SJSA1 (cell line): ENCODE measurements at regions not wholly inside any gene's neighbourhood (a gene's known extent, or its start where the extent isn't known, plus 50 kb on each side); places are given as distances from the start of the nearest gene placed in this dataset.
"Not testable (repeated sequence)": the region's sequence is repeated elsewhere in the genome, so short reads cannot be mapped to it uniquely, and the experiment has no call there.

Source experiments
- DNase-seq, 2 experiments: peaks; one replicate each; pipeline ENCODE4 v3.0.0-alpha.2; 2015 to 2020; ENCODE audit warnings: low spot score in 2 of 2, low read depth in 1 of 2
- H3K27ac ChIP-seq: fragments of 250-450 bp; sonication (Bioruptor Pico); 2 replicates; pipeline ENCODE4 v1.5.1; 2020; ENCODE audit warnings: mild to moderate bottlenecking, moderate library complexity
- H3K27me3 ChIP-seq: fragments of 250-450 bp; sonication (Bioruptor Pico); replicated peaks from 2 replicates; pipeline ENCODE4 v1.5.1; 2020; ENCODE audit warnings: mild to moderate bottlenecking, moderate library complexity
- H3K36me3 ChIP-seq: fragments of 250-450 bp; sonication (Bioruptor Pico); 2 replicates; pipeline ENCODE4 v1.5.1; 2020; ENCODE audit warnings: mild to moderate bottlenecking
- H3K4me1 ChIP-seq: fragments of 250-450 bp; sonication (Bioruptor Pico); replicated peaks from 2 replicates; pipeline ENCODE4 v1.6.1; 2021; ENCODE audit warnings: mild to moderate bottlenecking
- H3K4me3 ChIP-seq: fragments of 250-450 bp; sonication (Bioruptor Pico); 2 replicates; pipeline ENCODE4 v1.5.1; 2020; ENCODE audit warnings: mild to moderate bottlenecking
- H3K9me3 ChIP-seq: fragments of 250-450 bp; sonication (Bioruptor Pico); replicated peaks from 2 replicates; pipeline ENCODE4 v1.5.1; 2020; ENCODE audit warnings: mild to moderate bottlenecking

DNA sequence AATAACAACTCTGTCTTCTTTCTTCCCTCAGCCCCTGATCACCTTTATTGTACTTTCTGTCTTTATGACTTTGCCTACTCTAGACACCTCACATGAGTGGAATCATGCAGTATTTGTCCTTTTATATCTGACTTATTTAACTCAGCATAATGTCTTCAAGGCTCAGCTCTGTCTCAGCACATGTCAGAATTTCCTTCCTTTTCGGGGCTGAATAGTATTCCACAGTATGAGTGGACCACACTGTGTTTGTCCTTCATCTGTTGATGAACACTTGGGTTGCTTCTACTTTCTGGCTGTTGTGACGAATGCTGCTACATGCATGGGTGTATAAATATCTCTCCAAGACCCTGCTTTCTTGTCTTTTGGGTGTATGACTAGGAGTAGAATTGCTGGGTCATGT, 117.6 kb downstream of the KIF26A start:
- H3K36me3 ChIP-seq: no peaks in the 10 kb centered on the region
- no peak overlapping the region for H3K27ac ChIP-seq
- H3K27me3 ChIP-seq: peaks cover 5% of the 10 kb centered on the region; the same call in 1 of the 2 replicates
- H3K9me3 ChIP-seq: no peaks in the 10 kb centered on the region
- no peak overlapping the region for H3K4me3 ChIP-seq
- no peak for DNase-seq
- no peaks in the 10 kb centered on the region for H3K4me1 ChIP-seq

DNA sequence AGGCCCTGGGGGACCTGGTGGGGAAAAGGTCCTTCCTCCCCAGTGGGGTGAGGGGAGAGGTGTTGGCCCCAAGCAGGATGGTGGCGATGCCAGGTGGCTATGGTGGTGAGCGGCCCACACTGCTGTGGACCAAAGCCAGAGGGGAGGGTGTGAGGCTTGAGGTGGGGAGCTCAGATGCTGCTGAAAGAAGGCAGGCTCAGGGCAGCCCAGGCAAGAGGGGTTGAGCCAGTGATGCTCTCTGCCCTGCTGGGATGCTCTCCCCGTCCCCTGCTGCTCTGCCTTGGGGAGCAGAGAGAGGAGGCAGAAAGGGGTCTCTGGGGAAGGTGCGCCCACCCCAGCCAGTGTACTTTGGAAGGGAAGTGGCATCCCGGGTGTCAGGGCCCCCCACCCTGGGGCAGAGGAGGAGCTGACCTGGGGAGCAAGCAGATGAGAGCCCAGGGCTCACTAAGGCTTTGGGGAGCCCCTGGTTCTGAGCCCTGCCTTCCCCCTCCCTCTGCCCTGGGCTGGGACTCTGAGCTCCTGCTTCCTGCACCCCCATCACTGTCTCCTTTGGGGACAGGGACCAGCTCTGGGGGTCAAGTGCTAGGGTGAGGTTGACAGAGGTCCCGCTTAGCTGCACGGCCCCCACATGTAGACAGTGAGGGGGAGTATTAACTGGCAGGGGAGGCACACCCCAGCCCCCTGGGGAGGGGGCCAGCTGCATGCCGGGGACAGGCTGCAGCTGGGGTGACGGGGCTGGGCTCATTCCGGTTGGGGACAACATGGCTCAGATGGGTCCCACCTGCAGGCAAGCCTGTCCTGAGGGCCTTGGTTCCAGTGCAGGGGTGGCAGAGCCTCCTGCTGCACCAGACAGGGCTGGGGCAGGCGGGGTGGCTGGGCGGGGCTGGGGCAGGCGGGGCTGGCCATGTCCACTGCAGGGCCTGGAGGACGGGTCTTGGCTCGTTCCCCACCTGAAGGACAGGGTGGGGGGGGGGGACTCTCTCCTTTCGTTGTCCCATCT, 124.4 kb downstream of the KIF26A start:
- DNase-seq: no peak
- peaks cover 8% of the 10 kb centered on the region; the same call in 1 of the 2 replicates for H3K27me3 ChIP-seq
- no peaks in the 10 kb centered on the region for H3K9me3 ChIP-seq
- no peaks in the 10 kb centered on the region for H3K4me1 ChIP-seq
- no peak overlapping the region for H3K4me3 ChIP-seq
- H3K27ac ChIP-seq: no peak overlapping the region
- H3K36me3 ChIP-seq: no peaks in the 10 kb centered on the region

DNA sequence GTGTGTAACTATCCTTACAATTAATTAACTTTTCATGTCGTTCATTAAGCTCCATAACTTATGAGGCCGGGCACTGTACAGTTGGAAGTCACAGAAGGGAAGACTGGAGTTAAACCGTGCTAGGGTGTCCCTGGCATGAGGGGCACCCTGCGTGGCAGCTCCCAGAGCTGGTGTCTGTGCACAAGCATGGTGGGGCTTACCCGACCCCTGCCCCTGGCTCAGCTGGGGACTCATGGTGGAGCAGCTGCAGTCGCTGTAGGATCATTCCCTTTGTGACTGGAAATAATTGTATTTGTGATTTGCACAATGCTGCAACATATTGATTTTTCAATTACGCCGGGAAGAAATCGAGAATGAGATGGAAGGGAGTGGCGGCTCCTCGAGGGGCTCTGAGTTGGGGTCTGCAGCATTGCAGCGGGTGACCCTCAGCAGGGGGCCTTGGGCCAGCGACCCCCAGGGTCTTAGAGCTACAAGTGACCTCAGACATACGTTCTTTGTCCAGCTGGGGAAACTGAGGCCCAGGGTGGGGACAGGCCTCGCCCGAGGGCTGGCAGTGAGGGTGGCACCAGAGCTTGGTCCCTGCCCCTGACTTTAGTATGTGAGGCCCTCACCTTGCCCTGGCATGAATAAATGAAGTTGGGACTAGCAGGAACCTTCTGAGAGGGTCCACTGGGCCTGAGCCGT, 125.4 kb downstream of the KIF26A start:
- Histone ChIP-seq H3K27ac (no peak overlapping the region), H3K4me1 (no peaks in the 10 kb centered on the region), H3K27me3 (peaks cover 8% of the 10 kb centered on the region; the same call in 1 of the 2 replicates), H3K4me3 (no peak overlapping the region), H3K36me3 (no peaks in the 10 kb centered on the region), H3K9me3 (no peaks in the 10 kb centered on the region)
- DNase-seq: no peak

DNA sequence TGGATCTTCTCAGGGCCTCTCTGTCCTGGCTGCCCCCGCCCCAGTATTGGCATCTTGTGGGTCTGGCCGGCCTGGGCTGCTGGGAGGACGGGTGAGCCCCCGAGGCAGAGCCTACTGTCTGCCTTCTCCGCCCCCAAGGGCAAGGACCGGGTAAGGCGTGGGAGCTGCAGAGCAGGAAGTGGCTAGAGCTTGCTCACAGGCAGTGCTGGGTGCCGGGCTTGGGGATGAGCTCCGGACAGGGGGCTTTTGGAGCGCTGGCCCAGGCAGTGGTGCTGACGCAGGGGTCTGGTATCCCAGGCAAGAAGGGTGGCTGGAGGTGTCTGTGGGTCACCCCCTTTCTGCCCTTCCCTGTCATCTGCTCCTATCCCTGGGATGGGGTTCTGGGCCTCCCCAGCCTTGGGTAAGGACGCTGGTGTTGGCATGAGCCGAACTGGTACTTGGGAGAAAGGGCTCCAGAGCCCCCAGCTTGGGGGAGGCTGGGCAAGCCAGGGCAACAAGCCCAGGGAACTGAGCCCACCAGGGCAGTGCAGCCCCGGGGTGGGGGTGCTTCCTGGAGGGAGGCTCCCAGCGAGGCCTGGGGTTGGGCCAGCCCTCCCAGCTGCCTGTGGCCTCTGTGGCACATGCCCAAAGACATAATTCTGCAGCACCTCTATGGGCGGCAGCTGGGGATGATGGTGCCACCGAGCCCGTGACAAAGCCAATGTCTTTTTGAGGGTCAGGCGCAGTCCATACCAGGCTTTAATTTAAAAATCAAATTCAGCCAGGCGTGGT, 126.3 kb downstream of the KIF26A start:
- Histone ChIP-seq H3K27me3 (peaks cover 8% of the 10 kb centered on the region; the same call in 1 of the 2 replicates), H3K27ac (no peak overlapping the region), H3K9me3 (no peaks in the 10 kb centered on the region), H3K4me1 (no peaks in the 10 kb centered on the region), H3K4me3 (no peak overlapping the region), H3K36me3 (no peaks in the 10 kb centered on the region)
- DNase-seq: no peak

DNA sequence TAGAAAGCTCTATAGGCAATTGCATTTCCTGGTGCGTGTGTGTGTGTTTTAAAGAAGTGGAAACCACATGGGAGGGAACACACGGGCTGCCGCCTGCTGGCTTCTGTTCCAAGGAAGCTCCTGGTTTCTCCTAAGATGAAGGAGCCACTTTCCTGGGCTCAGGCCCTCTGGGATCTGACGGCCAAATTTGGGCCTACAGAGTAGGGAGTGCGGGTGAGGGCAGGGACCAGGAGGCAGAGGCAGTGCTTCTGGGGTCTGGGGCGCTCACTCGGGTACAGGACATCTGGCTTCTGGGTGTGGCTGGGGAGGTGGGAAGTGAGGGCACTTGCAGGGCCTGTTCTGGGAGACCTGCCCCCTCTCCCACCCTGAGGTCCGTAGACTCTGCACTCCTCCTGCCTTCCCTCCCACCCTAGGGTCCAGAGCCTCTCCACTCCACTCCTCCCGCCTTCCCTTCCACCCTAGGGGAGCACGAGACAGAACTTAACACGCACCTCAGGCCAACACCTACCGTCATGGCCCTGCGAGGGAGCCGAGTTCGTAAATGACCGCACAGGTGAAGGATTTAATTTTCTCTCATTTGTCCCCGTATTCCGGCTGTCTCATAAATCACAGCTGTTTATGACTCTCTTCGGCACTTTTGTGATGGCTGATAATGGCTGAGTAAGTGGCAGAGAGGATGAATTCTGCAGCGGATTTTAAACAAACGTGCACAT, 127.7 kb downstream of the KIF26A start:
- Histone ChIP-seq H3K9me3 (no peaks in the 10 kb centered on the region), H3K4me1 (no peaks in the 10 kb centered on the region), H3K4me3 (no peak overlapping the region), H3K27ac (no peak overlapping the region), H3K36me3 (no peaks in the 10 kb centered on the region), H3K27me3 (peaks cover 3% of the 10 kb centered on the region; the same call in 1 of the 2 replicates)
- DNase-seq: no peak

DNA sequence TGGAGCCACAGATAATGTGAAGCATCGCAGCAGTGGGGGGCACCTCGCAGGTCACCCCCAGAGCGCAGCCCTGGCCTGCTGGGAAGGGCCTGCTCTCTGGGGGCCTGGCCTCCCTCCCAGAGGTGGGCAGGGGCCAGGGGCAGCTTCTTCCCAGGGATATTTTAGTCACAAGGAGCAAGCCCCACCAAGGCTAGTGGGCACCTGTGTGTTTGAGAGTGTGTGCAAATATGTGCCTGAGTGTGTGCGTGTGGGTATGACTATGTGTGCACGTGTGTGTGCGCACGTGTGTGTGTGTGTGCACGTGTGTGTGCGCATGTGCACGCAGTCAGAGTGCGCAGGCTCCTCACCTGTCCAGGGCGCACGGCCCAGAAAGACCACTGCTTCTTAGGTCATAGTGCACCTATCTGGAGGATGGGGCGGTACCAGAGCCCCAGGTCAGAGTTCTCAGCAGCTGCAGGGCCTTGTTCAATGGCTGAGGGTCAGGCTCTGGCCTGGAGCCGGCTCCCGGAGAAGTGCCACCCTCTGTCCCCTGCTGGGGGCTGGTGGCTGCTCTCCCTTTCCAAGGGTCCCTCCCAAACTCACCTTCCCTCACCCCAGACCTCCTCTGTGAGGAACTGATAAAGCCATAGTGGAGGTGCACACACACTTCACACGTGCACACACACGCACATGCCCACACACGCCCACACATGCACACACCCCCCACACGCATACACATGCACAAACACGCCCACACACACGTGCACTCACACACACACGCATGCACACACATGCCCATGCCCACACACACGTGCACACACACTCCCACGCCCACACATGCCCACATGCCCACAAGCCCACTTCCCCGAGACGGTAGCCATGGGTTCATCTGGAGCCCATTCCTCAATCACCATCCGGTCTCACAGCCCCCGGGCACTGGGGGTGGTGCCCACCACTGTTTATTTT, 128.5 kb downstream of the KIF26A start:
- Histone ChIP-seq H3K9me3 (no peaks in the 10 kb centered on the region), H3K4me1 (no peaks in the 10 kb centered on the region), H3K27ac (no peak overlapping the region), H3K36me3 (no peaks in the 10 kb centered on the region), H3K27me3 (no peaks in the 10 kb centered on the region), H3K4me3 (no peak overlapping the region)
- no peak for DNase-seq

DNA sequence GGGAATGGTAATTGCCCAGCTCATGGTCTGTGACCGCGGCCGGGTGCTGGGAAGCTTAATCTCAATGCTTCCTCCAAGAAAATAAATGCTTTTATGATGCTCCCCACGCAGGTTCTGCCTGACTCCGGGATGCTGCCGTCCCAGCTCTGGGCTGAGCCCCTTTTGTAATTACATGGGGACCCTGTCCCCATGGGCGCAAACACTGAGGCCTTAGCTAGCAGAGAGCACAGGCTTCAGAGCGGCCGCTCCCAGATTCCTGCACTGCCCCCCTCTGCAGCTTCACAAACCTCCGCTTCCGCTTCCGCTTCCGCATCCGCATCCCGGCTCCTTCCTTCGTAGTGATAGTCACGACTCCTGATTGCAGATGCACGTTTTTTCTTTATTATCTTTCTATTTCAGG, 129.5 kb downstream of the KIF26A start:
- no peak overlapping the region for H3K4me3 ChIP-seq
- H3K36me3 ChIP-seq: no peaks in the 10 kb centered on the region
- H3K27ac ChIP-seq: no peak overlapping the region
- H3K27me3 ChIP-seq: no peaks in the 10 kb centered on the region
- DNase-seq: no peak
- H3K4me1 ChIP-seq: no peaks in the 10 kb centered on the region
- H3K9me3 ChIP-seq: no peaks in the 10 kb centered on the region

DNA sequence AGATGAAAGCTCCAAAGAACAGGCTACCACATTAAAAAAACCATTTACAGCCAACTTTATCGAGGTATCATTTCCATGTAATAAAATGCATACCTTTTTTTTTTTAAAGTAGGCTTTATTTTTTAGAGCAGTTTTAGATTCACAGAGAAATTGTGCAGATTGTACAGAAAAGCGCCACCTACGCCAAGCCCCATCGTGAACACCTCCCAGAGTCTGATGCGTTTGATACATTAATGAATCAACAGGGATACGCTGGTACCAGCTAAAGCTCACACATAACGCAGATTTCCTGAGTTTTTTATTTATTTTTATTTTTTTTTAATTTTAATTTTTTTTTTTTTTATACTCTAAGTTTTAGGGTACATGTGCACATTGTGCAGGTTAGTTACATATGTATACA, 129.9 kb downstream of the KIF26A start:
- H3K9me3 ChIP-seq: no peaks in the 10 kb centered on the region
- no peak for DNase-seq
- H3K27ac ChIP-seq: no peak overlapping the region
- H3K36me3 ChIP-seq: no peaks in the 10 kb centered on the region
- no peak overlapping the region for H3K4me3 ChIP-seq
- no peaks in the 10 kb centered on the region for H3K27me3 ChIP-seq
- H3K4me1 ChIP-seq: no peaks in the 10 kb centered on the region

DNA sequence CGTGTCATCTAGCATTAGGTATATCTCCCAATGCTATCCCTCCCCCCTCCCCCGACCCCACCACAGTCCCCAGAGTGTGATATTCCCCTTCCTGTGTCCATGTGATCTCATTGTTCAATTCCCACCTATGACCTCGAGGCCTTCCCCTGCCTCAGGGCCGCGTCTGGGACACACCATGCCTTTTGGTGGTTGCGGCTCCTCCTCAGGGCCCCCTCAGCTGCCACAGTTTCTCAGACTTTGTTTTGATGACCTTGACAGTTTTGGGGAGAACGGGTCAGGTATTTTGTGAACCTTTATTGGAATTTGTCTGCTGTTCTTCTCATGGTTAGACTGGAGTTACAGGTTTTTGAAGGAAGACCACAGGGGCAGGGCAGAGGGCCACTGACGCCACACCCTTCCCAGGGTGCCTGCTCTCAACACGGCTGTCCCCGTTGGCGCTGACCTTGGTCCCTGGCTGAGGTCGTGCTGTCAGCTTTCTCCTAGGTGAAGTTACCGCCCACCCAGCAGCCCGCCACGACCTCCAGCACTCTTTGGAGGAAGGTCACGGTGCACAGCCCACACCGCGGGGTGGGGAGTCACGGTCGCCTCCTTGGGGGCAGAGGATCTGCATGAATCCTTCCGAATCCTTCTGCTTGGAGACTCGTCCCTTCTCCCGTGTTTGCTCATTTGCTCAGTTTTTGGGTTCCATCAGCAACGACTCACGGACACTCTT, 130.5 kb downstream of the KIF26A start:
- H3K4me3 ChIP-seq: no peak overlapping the region
- peaks cover under 1% of the 10 kb centered on the region; the same call in 1 of the 2 replicates for H3K27me3 ChIP-seq
- H3K9me3 ChIP-seq: no peaks in the 10 kb centered on the region
- H3K27ac ChIP-seq: no peak overlapping the region
- no peaks in the 10 kb centered on the region for H3K36me3 ChIP-seq
- H3K4me1 ChIP-seq: no peaks in the 10 kb centered on the region
- DNase-seq: no peak

DNA sequence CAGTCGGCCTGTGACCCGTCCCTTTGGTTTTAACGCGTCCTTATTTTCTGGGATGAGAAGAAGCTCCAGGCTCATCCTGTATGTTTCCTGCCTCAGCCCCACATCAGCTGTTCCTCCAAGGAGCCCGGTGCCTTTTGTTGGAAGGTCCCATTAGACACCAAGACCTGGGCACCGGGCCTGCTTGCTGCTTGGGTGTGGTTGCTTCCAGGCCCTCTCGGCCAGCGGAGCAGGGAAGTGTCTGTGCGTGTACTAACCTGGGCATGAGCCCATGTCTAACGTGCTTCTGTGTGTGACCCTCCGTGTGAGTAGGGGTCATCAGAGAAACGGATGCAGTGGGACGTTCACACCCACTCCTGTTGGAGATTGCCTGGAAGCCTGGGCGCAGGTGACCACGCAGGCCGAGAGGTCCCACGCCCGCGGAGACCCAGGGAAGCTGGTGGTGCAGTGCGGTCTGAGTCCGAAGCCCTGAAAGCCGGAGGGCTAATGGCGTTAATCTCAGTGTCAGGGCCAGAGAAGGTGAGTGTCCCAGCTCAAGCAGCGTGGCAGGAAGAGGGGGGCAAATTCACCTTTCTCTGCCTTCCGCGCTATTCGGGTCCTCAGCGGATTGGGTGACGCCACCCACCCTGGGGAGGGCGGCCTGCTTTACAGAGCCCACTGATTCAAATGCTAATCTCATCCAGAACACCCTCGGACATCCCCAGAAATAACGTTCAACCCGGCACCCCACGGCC, 131.3 kb downstream of the KIF26A start:
- not testable (repeated sequence) for H3K36me3 ChIP-seq, DNase-seq, H3K27ac ChIP-seq, H3K9me3 ChIP-seq, H3K4me1 ChIP-seq, H3K27me3 ChIP-seq, H3K4me3 ChIP-seq

DNA sequence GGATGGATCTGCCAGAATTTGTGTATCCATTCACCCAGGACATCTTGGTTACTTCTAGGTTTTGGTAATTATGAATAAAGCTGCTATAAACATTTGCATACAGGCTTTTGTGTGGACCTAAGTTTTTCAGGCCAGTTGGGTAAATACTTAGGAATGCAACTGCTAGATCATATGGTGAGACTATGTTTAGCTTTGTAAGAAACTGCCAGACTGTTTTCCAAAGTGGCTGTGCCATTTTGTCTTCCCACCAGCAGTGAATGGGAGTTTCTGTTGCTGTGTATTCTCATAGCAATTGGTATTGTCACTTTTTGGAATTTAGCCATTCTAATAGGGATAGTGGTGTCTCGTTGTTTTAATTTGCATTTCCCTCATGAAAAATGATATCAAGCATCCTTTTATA, 133.0 kb downstream of the KIF26A start:
- Histone ChIP-seq H3K4me3 (no peak overlapping the region), H3K27ac (no peak overlapping the region), H3K9me3 (no peaks in the 10 kb centered on the region), H3K27me3 (peaks cover 7% of the 10 kb centered on the region), H3K4me1 (peaks cover 3% of the 10 kb centered on the region; the same call in 1 of the 2 replicates), H3K36me3 (no peaks in the 10 kb centered on the region)
- no peak for DNase-seq
